H1 (cell line): ENCODE measurements at regions not wholly inside any gene's neighbourhood (a gene's known extent, or its start where the extent isn't known, plus 50 kb on each side); places are given as distances from the start of the nearest gene placed in this dataset.

Source experiments
- CTCF ChIA-PET: fragments of 300-600 bp; sonication (Branson Sonifier 250); formaldehyde crosslinking; loops from one replicate; lab custom pipeline; 2021; ENCODE audit not compliant: partially characterized antibody; lab: Charles Lee
- POLR2A ChIA-PET: fragments of 300-600 bp; sonication (Branson Sonifier 250); formaldehyde crosslinking; loops from one replicate; lab custom pipeline; 2021; ENCODE audit warnings: inconsistent platforms; ENCODE audit not compliant: partially characterized antibody; lab: Charles Lee
- DNase-seq, 2 experiments: peaks; one replicate each; pipeline versions ENCODE4 v3.0.0 to v3.0.0-alpha.2; 2010 to 2022; ENCODE audit warnings: low spot score in 2 of 2, low read depth in 1 of 2, mixed read lengths in 1 of 2
- FAIRE-seq: peaks from 2 replicates; lab custom pipeline; 2011; peaks lifted over from hg19 to GRCh38; lab: Jason Lieb, UNC
- H2AFZ ChIP-seq: 2 replicates; pipeline ENCODE4 v1.8.1; 2012; ENCODE audit warnings: low read length, inconsistent platforms
- H2AK5ac ChIP-seq: 2 replicates; pipeline ENCODE4 v1.6.1; 2013; ENCODE audit warnings: low read depth, low read length
- H2BK120ac ChIP-seq: replicated peaks from 2 replicates; pipeline ENCODE3; 2013; ENCODE audit warnings: low read depth, low read length, inconsistent platforms
- H2BK12ac ChIP-seq: 2 replicates; pipeline ENCODE4 v1.6.1; 2013; ENCODE audit warnings: low read depth, low read length
- H2BK15ac ChIP-seq: 2 replicates; pipeline ENCODE4 v1.6.1; 2013; ENCODE audit warnings: low read length
- H2BK20ac ChIP-seq: 2 replicates; pipeline ENCODE4 v1.6.1; 2013; ENCODE audit warnings: low read length
- H2BK5ac ChIP-seq: 2 replicates; pipeline ENCODE4 v1.6.1; 2013; ENCODE audit warnings: low read depth, low read length
- H3K14ac ChIP-seq: 2 replicates; pipeline ENCODE4 v1.6.1; 2013; ENCODE audit warnings: inconsistent platforms; ENCODE audit not compliant: insufficient read length
- H3K18ac ChIP-seq: 2 replicates; pipeline ENCODE4 v1.6.1; 2013; ENCODE audit warnings: low read length; ENCODE audit errors: extremely low read depth
- H3K23ac ChIP-seq: 2 replicates; pipeline ENCODE4 v1.6.1; 2013; ENCODE audit warnings: inconsistent platforms; ENCODE audit not compliant: insufficient read length
- H3K23me2 ChIP-seq: 2 replicates; pipeline ENCODE4 v1.6.1; 2013; ENCODE audit warnings: low read depth, low read length
- H3K27ac ChIP-seq: 2 replicates; pipeline ENCODE4 v1.6.1; 2011; ENCODE audit warnings: low read depth, low read length, inconsistent platforms
- H3K27me3 ChIP-seq, 4 experiments: replicated peaks in 1 of 4; 1 replicate in 1 of 4; 2 replicates in 3 of 4; pipeline versions ENCODE4 v1.6.1 to v1.8.1; 2011 to 2013; ENCODE audit warnings: low read length in 3 of 4, mild to moderate bottlenecking in 3 of 4, inconsistent platforms in 2 of 4, mixed read lengths in 2 of 4, moderate library complexity in 1 of 4; ENCODE audit not compliant: control insufficient read depth in 3 of 4, insufficient read depth in 3 of 4; ENCODE audit errors: extremely low read depth in 1 of 4
- H3K36me3 ChIP-seq, 4 experiments: 2 replicates each; pipeline versions ENCODE4 v1.6.1 to v1.8.1; 2011 to 2013; ENCODE audit warnings: mild to moderate bottlenecking in 4 of 4, low read length in 3 of 4, moderate library complexity in 2 of 4, control low read depth in 1 of 4, inconsistent platforms in 1 of 4; ENCODE audit not compliant: insufficient read depth in 4 of 4, control insufficient read depth in 2 of 4
- H3K4ac ChIP-seq: replicated peaks from 2 replicates; pipeline ENCODE3; 2013; ENCODE audit warnings: low read length, low read depth, mixed read lengths, inconsistent platforms; ENCODE audit not compliant: insufficient read length
- H3K4me1 ChIP-seq, 4 experiments: replicated peaks in 1 of 4; 1 replicate in 1 of 4; 2 replicates in 3 of 4; pipeline versions ENCODE4 v1.6.1 to v1.8.1; 2011 to 2013; ENCODE audit warnings: low read length in 3 of 4, inconsistent platforms in 2 of 4, mixed read lengths in 1 of 4; ENCODE audit not compliant: insufficient read depth in 4 of 4, control insufficient read depth in 3 of 4
- H3K4me2 ChIP-seq, 2 experiments: 2 replicates each; pipeline versions ENCODE4 v1.6.1 to v1.8.1; 2011 to 2013; ENCODE audit warnings: low read depth in 2 of 2, low read length in 2 of 2, control low read depth in 1 of 2, inconsistent platforms in 1 of 2, mild to moderate bottlenecking in 1 of 2; ENCODE audit not compliant: insufficient read depth in 1 of 2
- H3K4me3 ChIP-seq, 4 experiments: fragments of 200-600, 300-600 bp in 1 of 4; sonication (generic), shearing (Covaris generic), sonication (Bioruptor Twin) in 1 of 4; 2 replicates each; pipeline versions ENCODE4 v1.5.1 to v1.8.1; 2011 to 2016; ENCODE audit warnings: low read length in 4 of 4, low read depth in 3 of 4, control low read depth in 2 of 4, inconsistent platforms in 2 of 4, mild to moderate bottlenecking in 2 of 4, mixed read lengths in 1 of 4, moderate library complexity in 1 of 4; ENCODE audit not compliant: insufficient read depth in 2 of 4; ENCODE audit errors: extremely low read depth in 1 of 4
- H3K56ac ChIP-seq: replicated peaks from 2 replicates; pipeline ENCODE3; 2013; ENCODE audit warnings: low read depth, mild to moderate bottlenecking, mixed read lengths, low read length, inconsistent platforms; ENCODE audit not compliant: insufficient read length
- H3K79me1 ChIP-seq: 2 replicates; pipeline ENCODE4 v1.6.1; 2013; ENCODE audit warnings: low read depth, low read length, control low read depth
- H3K79me2 ChIP-seq, 2 experiments: 2 replicates each; pipeline versions ENCODE4 v1.6.1 to v1.8.1; 2012 to 2013; ENCODE audit warnings: low read length in 2 of 2, mild to moderate bottlenecking in 2 of 2, inconsistent platforms in 1 of 2; ENCODE audit not compliant: insufficient read depth in 2 of 2, control insufficient read depth in 1 of 2
- H3K9ac ChIP-seq, 4 experiments: replicated peaks in 1 of 4; 1 replicate in 1 of 4; 2 replicates in 3 of 4; pipeline versions ENCODE4 v1.6.1 to v1.8.1; 2011 to 2013; ENCODE audit warnings: low read depth in 3 of 4, low read length in 3 of 4, control low read depth in 2 of 4, mild to moderate bottlenecking in 2 of 4, moderate library complexity in 2 of 4, inconsistent platforms in 1 of 4; ENCODE audit errors: extremely low read depth in 1 of 4
- H3K9me3 ChIP-seq, 2 experiments: 2 replicates each; pipeline versions ENCODE4 v1.6.1 to v1.8.1; 2012 to 2013; ENCODE audit warnings: mild to moderate bottlenecking in 2 of 2, moderate library complexity in 2 of 2, control low read depth in 1 of 2, inconsistent platforms in 1 of 2, low read depth in 1 of 2, low read length in 1 of 2, mixed read lengths in 1 of 2; ENCODE audit not compliant: insufficient read depth in 2 of 2
- H4K20me1 ChIP-seq, 2 experiments: replicated peaks in 1 of 2; 2 replicates each; pipeline versions ENCODE3 to v1.8.1; 2011 to 2013; ENCODE audit warnings: inconsistent platforms in 2 of 2, low read length in 2 of 2, mild to moderate bottlenecking in 1 of 2; ENCODE audit not compliant: insufficient read depth in 2 of 2, control insufficient read depth in 1 of 2
- H4K5ac ChIP-seq: 2 replicates; pipeline ENCODE4 v1.6.1; 2013; ENCODE audit warnings: low read length, low read depth, mixed read lengths, inconsistent platforms; ENCODE audit not compliant: insufficient read length
- H4K8ac ChIP-seq: 2 replicates; pipeline ENCODE4 v1.8.0; 2013; ENCODE audit warnings: mild to moderate bottlenecking, moderate library complexity, low read length, inconsistent platforms; ENCODE audit not compliant: insufficient read depth; ENCODE audit errors: extremely low read depth
- H4K91ac ChIP-seq: replicated peaks from 2 replicates; pipeline ENCODE3; 2013; ENCODE audit warnings: low read length, mixed read lengths, inconsistent platforms; ENCODE audit not compliant: insufficient read length
- CBX8 ChIP-seq: fragments of 300-800, 300-1000 bp; sonication (generic); IDR thresholded peaks from 2 replicates; pipeline ENCODE4 v1.7.1; 2016; ENCODE audit warnings: low read depth, low read length, borderline replicate concordance
- CEBPB ChIP-seq: IDR thresholded peaks from 2 replicates; pipeline ENCODE4 v1.6.1; 2012; ENCODE audit warnings: low read depth, low read length
- GABPA ChIP-seq: IDR thresholded peaks from 2 replicates; pipeline ENCODE4 v1.6.1; 2011; ENCODE audit warnings: mild to moderate bottlenecking, low read length, moderate library complexity, borderline replicate concordance; ENCODE audit not compliant: insufficient read depth
- PHF8 ChIP-seq: fragments of 200-600 bp; sonication (generic); conservative IDR thresholded peaks from 2 replicates; pipeline ENCODE4 v1.7.1; 2012; ENCODE audit warnings: low read depth, mild to moderate bottlenecking, inconsistent platforms, low read length, moderate library complexity
- SP4 ChIP-seq: IDR thresholded peaks from 2 replicates; pipeline ENCODE4 v1.6.1; 2012; ENCODE audit warnings: low read length, inconsistent platforms
- SRF ChIP-seq: IDR thresholded peaks from 2 replicates; pipeline ENCODE4 v1.6.1; 2011; ENCODE audit warnings: mild to moderate bottlenecking, low read depth, low read length, moderate library complexity
- TEAD4 ChIP-seq: IDR thresholded peaks from 2 replicates; pipeline ENCODE4 v1.6.1; 2012; ENCODE audit warnings: low read depth, low read length, inconsistent platforms, mixed read lengths
- WGBS, 2 experiments: shearing (Covaris generic) in 1 of 2; methylation state at CpG; one replicate each; pipeline versions ENCODE4 v1.1.6 to v1.1.7; 2013 to 2015; ENCODE audit warnings: low lambda C conversion rate in 2 of 2, mixed read lengths in 2 of 2, inconsistent platforms in 1 of 2, low coverage in 1 of 2, missing lambda C conversion rate in 1 of 2; ENCODE audit not compliant: insufficient replicate concordance in 2 of 2, insufficient coverage in 1 of 2, insufficient read length in 1 of 2; ENCODE audit errors: extremely low coverage in 1 of 2, missing lambda C conversion rate in 1 of 2; 5-methylcytosine and 5-hydroxymethylcytosine counted together
- TF ChIP-seq, protein P1 (sequence below), 3 experiments: IDR thresholded peaks; 1 replicate in 2 of 3; 2 replicates in 1 of 3; pipeline versions ENCODE4 v1.5.1 to v1.6.1; 2011; ENCODE audit warnings: low read length in 3 of 3, mild to moderate bottlenecking in 3 of 3, inconsistent platforms in 2 of 3, low read depth in 1 of 3, moderate library complexity in 1 of 3; ENCODE audit not compliant: insufficient read depth in 1 of 3; ENCODE audit errors: control extremely low read depth in 1 of 3

- CTCF ChIA-PET: interaction anchor here (0.6 to 2.2 kb wide), 5 partner anchors 10 to 1189 kb away, joined by 3 to 10 read pairs (median 5); no protein-coding TSS in a partner anchor
Measured at GRCh38 chr18:45243340-45244110, 371.8 kb upstream of the SLC14A2 start.

More at GRCh38 chr18:45243340-45244110, 371.8 kb upstream of the SLC14A2 start:
- Histone ChIP-seq H3K23me2 (no peaks in the 10 kb centered on the region), H2BK20ac (no peak overlapping the region), H3K56ac (no peak overlapping the region), H3K14ac (no peak overlapping the region), H4K8ac (no peak overlapping the region), H3K4me2 (no peak overlapping the region), H2BK15ac (no peak overlapping the region), H3K4ac (no peak overlapping the region), H3K36me3 (no peaks in the 10 kb centered on the region), H4K91ac (no peak overlapping the region), H3K18ac (no peak overlapping the region), H3K4me1 (no peaks in the 10 kb centered on the region), H3K79me2 (no peaks in the 10 kb centered on the region), H3K23ac (no peak overlapping the region), H4K5ac (no peak overlapping the region), H2BK120ac (no peak overlapping the region), H2AK5ac (no peak overlapping the region), H3K79me1 (no peaks in the 10 kb centered on the region), H3K27me3 (no peaks in the 10 kb centered on the region), H3K9ac (no peak overlapping the region), H2BK12ac (no peak overlapping the region), H2BK5ac (no peak overlapping the region), H3K27ac (no peak overlapping the region), H4K20me1 (no peaks in the 10 kb centered on the region), H3K4me3 (no peak overlapping the region), H2AFZ (no peak overlapping the region), H3K9me3 (no peaks in the 10 kb centered on the region)
- DNase-seq (no peak), FAIRE-seq (no peak)
- TF ChIP-seq GABPA: no peak
- TF ChIP-seq CEBPB: no peak
- no peak for TF ChIP-seq PHF8
- TF ChIP-seq CBX8: no peak
- TF ChIP-seq, protein P1, sequence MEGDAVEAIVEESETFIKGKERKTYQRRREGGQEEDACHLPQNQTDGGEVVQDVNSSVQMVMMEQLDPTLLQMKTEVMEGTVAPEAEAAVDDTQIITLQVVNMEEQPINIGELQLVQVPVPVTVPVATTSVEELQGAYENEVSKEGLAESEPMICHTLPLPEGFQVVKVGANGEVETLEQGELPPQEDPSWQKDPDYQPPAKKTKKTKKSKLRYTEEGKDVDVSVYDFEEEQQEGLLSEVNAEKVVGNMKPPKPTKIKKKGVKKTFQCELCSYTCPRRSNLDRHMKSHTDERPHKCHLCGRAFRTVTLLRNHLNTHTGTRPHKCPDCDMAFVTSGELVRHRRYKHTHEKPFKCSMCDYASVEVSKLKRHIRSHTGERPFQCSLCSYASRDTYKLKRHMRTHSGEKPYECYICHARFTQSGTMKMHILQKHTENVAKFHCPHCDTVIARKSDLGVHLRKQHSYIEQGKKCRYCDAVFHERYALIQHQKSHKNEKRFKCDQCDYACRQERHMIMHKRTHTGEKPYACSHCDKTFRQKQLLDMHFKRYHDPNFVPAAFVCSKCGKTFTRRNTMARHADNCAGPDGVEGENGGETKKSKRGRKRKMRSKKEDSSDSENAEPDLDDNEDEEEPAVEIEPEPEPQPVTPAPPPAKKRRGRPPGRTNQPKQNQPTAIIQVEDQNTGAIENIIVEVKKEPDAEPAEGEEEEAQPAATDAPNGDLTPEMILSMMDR (IDR thresholded peaks at IDR 0.05; ENCODE audit: control extremely low read depth in 1 of 3, insufficient read depth in 1 of 3, low read depth in 1 of 3, low read length in 3 of 3): no peak
- no peak for TF ChIP-seq SRF
- no peak for TF ChIP-seq TEAD4
- no peak for TF ChIP-seq SP4
- WGBS, 2 experiments: 93% methylated on average over 7 of the region's 7 CpGs; no CpG with 5 or more reads in 1 of the 2 experiments
- POLR2A ChIA-PET: no interaction called here
